HUES64 (cell line): ENCODE measurements at regions not wholly inside any gene's neighbourhood (a gene's known extent, or its start where the extent isn't known, plus 50 kb on each side); places are given as distances from the start of the nearest gene placed in this dataset.

ENCODE experiments used
- H3K27ac ChIP-seq: 2 replicates; pipeline ENCODE4 v1.7.0; 2013; ENCODE audit warnings: low read depth, low read length, inconsistent platforms
- H3K27me3 ChIP-seq: 2 replicates; pipeline ENCODE4 v1.6.1; 2013; ENCODE audit warnings: mild to moderate bottlenecking, low read length; ENCODE audit not compliant: insufficient read depth
- H3K36me3 ChIP-seq: 2 replicates; pipeline ENCODE4 v1.6.1; 2013; ENCODE audit warnings: mild to moderate bottlenecking, low read length; ENCODE audit not compliant: insufficient read depth
- H3K4me1 ChIP-seq: 2 replicates; pipeline ENCODE4 v1.6.1; 2013; ENCODE audit warnings: mild to moderate bottlenecking, low read length, moderate library complexity; ENCODE audit not compliant: insufficient read depth
- H3K4me3 ChIP-seq: 2 replicates; pipeline ENCODE4 v1.5.1; 2013; ENCODE audit warnings: mild to moderate bottlenecking, low read length, moderate library complexity
- H3K9ac ChIP-seq: 2 replicates; pipeline ENCODE4 v1.6.1; 2013; ENCODE audit warnings: mild to moderate bottlenecking, low read depth, low read length
- H3K9me3 ChIP-seq: 2 replicates; pipeline ENCODE4 v1.6.1; 2013; ENCODE audit warnings: low read depth, low read length; ENCODE audit not compliant: insufficient read depth
- WGBS: fragments of 150-250, 120-280 bp; methylation state at CpG from one replicate; pipeline ENCODE4 v1.1.7; 2013; ENCODE audit warnings: missing lambda C conversion rate; 5-methylcytosine and 5-hydroxymethylcytosine counted together

- Histone ChIP-seq H3K4me3 (no peak overlapping the region), H3K27me3 (no peaks in the 10 kb centered on the region)
- WGBS: 83% methylated on average over 11 of the region's 11 CpGs
These were observed 347.2 kb upstream of the B3GAT1 start for GRCh38 chr11:134759274-134759673.

GRCh38 chr11:134758342-134758931 lies 346.4 kb upstream of the B3GAT1 start:
- no peaks in the 10 kb centered on the region for H3K36me3 ChIP-seq
- no peaks in the 10 kb centered on the region for H3K9me3 ChIP-seq

More at GRCh38 chr11:134759274-134759673, 347.2 kb upstream of the B3GAT1 start:
- no peak overlapping the region for H3K27ac ChIP-seq
- H3K4me1 ChIP-seq: no peaks in the 10 kb centered on the region
- H3K9ac ChIP-seq: no peak overlapping the region
- no peaks in the 10 kb centered on the region for H3K9me3 ChIP-seq
- no peaks in the 10 kb centered on the region for H3K36me3 ChIP-seq

GRCh38 chr11:134757633-134758032 lies 345.6 kb upstream of the B3GAT1 start:
- H3K36me3 ChIP-seq: no peaks in the 10 kb centered on the region
- no peaks in the 10 kb centered on the region for H3K4me1 ChIP-seq
- no peak overlapping the region for H3K4me3 ChIP-seq
- no peak overlapping the region for H3K27ac ChIP-seq
- no peaks in the 10 kb centered on the region for H3K9me3 ChIP-seq
- WGBS: 95% methylated on average over 3 of the region's 3 CpGs
- H3K9ac ChIP-seq: no peak overlapping the region
- H3K27me3 ChIP-seq: no peaks in the 10 kb centered on the region

More at GRCh38 chr11:134758342-134758931, 346.4 kb upstream of the B3GAT1 start:
- WGBS: 94% methylated on average over 10 of the region's 10 CpGs
- Histone ChIP-seq H3K27ac (no peak overlapping the region), H3K4me3 (no peak overlapping the region), H3K9ac (no peak overlapping the region), H3K27me3 (no peaks in the 10 kb centered on the region), H3K4me1 (no peaks in the 10 kb centered on the region)

GRCh38 chr11:134756811-134757540 lies 344.9 kb upstream of the B3GAT1 start:
- WGBS: 89% methylated on average over 9 of the region's 9 CpGs
- no peak overlapping the region for H3K4me3 ChIP-seq
- no peaks in the 10 kb centered on the region for H3K36me3 ChIP-seq
- H3K9ac ChIP-seq: no peak overlapping the region
- H3K27ac ChIP-seq: no peak overlapping the region
- H3K27me3 ChIP-seq: no peaks in the 10 kb centered on the region
- H3K9me3 ChIP-seq: no peaks in the 10 kb centered on the region
- H3K4me1 ChIP-seq: no peaks in the 10 kb centered on the region

GRCh38 chr11:134755535-134755934 lies 343.5 kb upstream of the B3GAT1 start:
- H3K4me1 ChIP-seq: no peaks in the 10 kb centered on the region
- H3K9me3 ChIP-seq: no peaks in the 10 kb centered on the region
- H3K36me3 ChIP-seq: no peaks in the 10 kb centered on the region
- WGBS: 95% methylated on average over 10 of the region's 10 CpGs
- H3K27me3 ChIP-seq: no peaks in the 10 kb centered on the region
- H3K9ac ChIP-seq: no peak overlapping the region
- no peak overlapping the region for H3K27ac ChIP-seq
- no peak overlapping the region for H3K4me3 ChIP-seq

- no peak overlapping the region for H3K4me3 ChIP-seq
- no peaks in the 10 kb centered on the region for H3K36me3 ChIP-seq
- no peaks in the 10 kb centered on the region for H3K4me1 ChIP-seq
- H3K9ac ChIP-seq: no peak overlapping the region
- WGBS: 77% methylated on average over 19 of the region's 19 CpGs
- H3K27me3 ChIP-seq: 0 out of 2 replicates have a peak, but pooled peaks cover 3% of the 10 kb centered on the region
- no peak overlapping the region for H3K27ac ChIP-seq
- H3K9me3 ChIP-seq: no peaks in the 10 kb centered on the region
These were observed 342.6 kb upstream of the B3GAT1 start for GRCh38 chr11:134754521-134755198.

- Histone ChIP-seq H3K27ac (no peak overlapping the region), H3K36me3 (no peaks in the 10 kb centered on the region), H3K4me3 (no peak overlapping the region), H3K9ac (no peak overlapping the region), H3K9me3 (no peaks in the 10 kb centered on the region), H3K27me3 (0 out of 2 replicates have a peak, but pooled peaks cover 3% of the 10 kb centered on the region), H3K4me1 (no peaks in the 10 kb centered on the region)
- WGBS: 92% methylated on average over 16 of the region's 16 CpGs
These were observed 341.9 kb upstream of the B3GAT1 start for GRCh38 chr11:134753771-134754520.

GRCh38 chr11:134752964-134753770 lies 341.1 kb upstream of the B3GAT1 start:
- Histone ChIP-seq H3K4me1 (no peaks in the 10 kb centered on the region), H3K4me3 (no peak overlapping the region), H3K9ac (no peak overlapping the region), H3K27me3 (0 out of 2 replicates have a peak, but pooled peaks cover 3% of the 10 kb centered on the region), H3K36me3 (no peaks in the 10 kb centered on the region), H3K9me3 (peaks cover 5% of the 10 kb centered on the region), H3K27ac (no peak overlapping the region)
- 94% methylated on average over 13 of the region's 13 CpGs for WGBS

- Histone ChIP-seq H3K9ac (no peak overlapping the region), H3K4me1 (no peaks in the 10 kb centered on the region), H3K27me3 (0 out of 2 replicates have a peak, but pooled peaks cover 3% of the 10 kb centered on the region), H3K36me3 (no peaks in the 10 kb centered on the region), H3K4me3 (no peak overlapping the region), H3K9me3 (peaks cover 7% of the 10 kb centered on the region), H3K27ac (no peak overlapping the region)
- WGBS: 92% methylated on average over 6 of the region's 6 CpGs
These were observed 340.5 kb upstream of the B3GAT1 start for GRCh38 chr11:134752526-134752925.

GRCh38 chr11:134751766-134752165 lies 339.7 kb upstream of the B3GAT1 start:
- no peaks in the 10 kb centered on the region for H3K4me1 ChIP-seq
- 96% methylated on average over 6 of the region's 6 CpGs for WGBS
- H3K4me3 ChIP-seq: no peak overlapping the region
- peaks cover 7% of the 10 kb centered on the region for H3K9me3 ChIP-seq
- H3K27me3 ChIP-seq: 0 out of 2 replicates have a peak, but pooled peaks cover 3% of the 10 kb centered on the region
- H3K27ac ChIP-seq: no peak overlapping the region
- H3K36me3 ChIP-seq: no peaks in the 10 kb centered on the region
- H3K9ac ChIP-seq: no peak overlapping the region
